ENCODE measurements at regions not wholly inside any gene's neighbourhood (a gene's known extent, or its start where the extent isn't known, plus 50 kb on each side); places are given as distances from the start of the nearest gene placed in this dataset.
"Not testable (repeated sequence)": the region's sequence is repeated elsewhere in the genome, so short reads cannot be mapped to it uniquely, and the experiment has no call there.

GRCh38 chr2:67103157-67103556 lies 294.0 kb upstream of the ETAA1 start:
- DNase-seq (ENCODE audit: low read depth), result no peak

- DNase-seq (ENCODE audit: low read depth), result no peak
Measured at GRCh38 chr2:67108231-67108630, 288.9 kb upstream of the ETAA1 start.

- DNase-seq (ENCODE audit: low read depth), result no peak
Measured at GRCh38 chr2:67124531-67124930, 272.6 kb upstream of the ETAA1 start.

- peak; percentile 2 for DNase-seq (ENCODE audit: low read depth)
Measured at GRCh38 chr2:67130531-67131256, 266.4 kb upstream of the ETAA1 start.

GRCh38 chr2:67131257-67131609 lies 265.9 kb upstream of the ETAA1 start:
- DNase-seq (ENCODE audit: low read depth), result no peak

GRCh38 chr2:67132441-67132940 lies 264.6 kb upstream of the ETAA1 start:
- DNase-seq (ENCODE audit: low read depth), result not testable (repeated sequence)

- no peak for DNase-seq (ENCODE audit: low read depth)
Measured at GRCh38 chr2:67135208-67135607, 261.9 kb upstream of the ETAA1 start.

GRCh38 chr2:67137699-67138098 lies 259.4 kb upstream of the ETAA1 start:
- DNase-seq (ENCODE audit: low read depth), result no peak

- DNase-seq (ENCODE audit: low read depth), result no peak
Measured at GRCh38 chr2:67142071-67142470, 255.1 kb upstream of the ETAA1 start.

- DNase-seq (ENCODE audit: low read depth), result no peak
Measured at GRCh38 chr2:67142741-67143140, 254.4 kb upstream of the ETAA1 start.

GRCh38 chr2:67145851-67146250 lies 251.3 kb upstream of the ETAA1 start:
- DNase-seq (ENCODE audit: low read depth), result no peak

- peak; percentile 9 for DNase-seq (ENCODE audit: low read depth)
Measured at GRCh38 chr2:67156796-67157195, 240.3 kb upstream of the ETAA1 start.

GRCh38 chr2:67158718-67159117 lies 238.4 kb upstream of the ETAA1 start:
- DNase-seq (ENCODE audit: low read depth), result no peak

- DNase-seq (ENCODE audit: low read depth), result peak; percentile 74
Measured at GRCh38 chr2:67159929-67160328, 237.2 kb upstream of the ETAA1 start.

- DNase-seq (ENCODE audit: low read depth), result no peak
Measured at GRCh38 chr2:67164771-67165522, 232.2 kb upstream of the ETAA1 start.

- DNase-seq (ENCODE audit: low read depth), result no peak
Measured at GRCh38 chr2:67165523-67165990, 231.6 kb upstream of the ETAA1 start.

GRCh38 chr2:67166511-67166910 lies 230.6 kb upstream of the ETAA1 start:
- not testable (repeated sequence) for DNase-seq (ENCODE audit: low read depth)

- peak; percentile 48 for DNase-seq (ENCODE audit: low read depth)
Measured at GRCh38 chr2:67169417-67170140, 227.6 kb upstream of the ETAA1 start.

GRCh38 chr2:67179526-67179925 lies 217.6 kb upstream of the ETAA1 start:
- DNase-seq (ENCODE audit: low read depth), result no peak

- no peak for DNase-seq (ENCODE audit: low read depth)
Measured at GRCh38 chr2:67180841-67181240, 216.3 kb upstream of the ETAA1 start.

- no peak for DNase-seq (ENCODE audit: low read depth)
Measured at GRCh38 chr2:67182884-67183283, 214.2 kb upstream of the ETAA1 start.

- DNase-seq (ENCODE audit: low read depth), result no peak
Measured at GRCh38 chr2:67186326-67186725, 210.8 kb upstream of the ETAA1 start.

GRCh38 chr2:67186871-67187270 lies 210.3 kb upstream of the ETAA1 start:
- peak; percentile 3 for DNase-seq (ENCODE audit: low read depth)

Measured in ELR (cell line).